ENCODE measurements at regions not wholly inside any gene's neighbourhood (a gene's known extent, or its start where the extent isn't known, plus 50 kb on each side); places are given as distances from the start of the nearest gene placed in this dataset.

GRCh38 chr5:143673676-143674468 lies 138.1 kb upstream of the HMHB1 start (continued):
- TF ChIP-seq, protein P1, sequence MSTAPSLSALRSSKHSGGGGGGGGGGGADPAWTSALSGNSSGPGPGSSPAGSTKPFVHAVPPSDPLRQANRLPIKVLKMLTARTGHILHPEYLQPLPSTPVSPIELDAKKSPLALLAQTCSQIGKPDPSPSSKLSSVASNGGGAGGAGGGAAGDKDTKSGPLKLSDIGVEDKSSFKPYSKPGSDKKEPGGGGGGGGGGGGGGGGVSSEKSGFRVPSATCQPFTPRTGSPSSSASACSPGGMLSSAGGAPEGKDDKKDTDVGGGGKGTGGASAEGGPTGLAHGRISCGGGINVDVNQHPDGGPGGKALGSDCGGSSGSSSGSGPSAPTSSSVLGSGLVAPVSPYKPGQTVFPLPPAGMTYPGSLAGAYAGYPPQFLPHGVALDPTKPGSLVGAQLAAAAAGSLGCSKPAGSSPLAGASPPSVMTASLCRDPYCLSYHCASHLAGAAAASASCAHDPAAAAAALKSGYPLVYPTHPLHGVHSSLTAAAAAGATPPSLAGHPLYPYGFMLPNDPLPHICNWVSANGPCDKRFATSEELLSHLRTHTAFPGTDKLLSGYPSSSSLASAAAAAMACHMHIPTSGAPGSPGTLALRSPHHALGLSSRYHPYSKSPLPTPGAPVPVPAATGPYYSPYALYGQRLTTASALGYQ (CRISPR knock-in tag; IDR thresholded peaks at IDR 0.05) = peak; percentile 80
- TF ChIP-seq, protein P2, sequence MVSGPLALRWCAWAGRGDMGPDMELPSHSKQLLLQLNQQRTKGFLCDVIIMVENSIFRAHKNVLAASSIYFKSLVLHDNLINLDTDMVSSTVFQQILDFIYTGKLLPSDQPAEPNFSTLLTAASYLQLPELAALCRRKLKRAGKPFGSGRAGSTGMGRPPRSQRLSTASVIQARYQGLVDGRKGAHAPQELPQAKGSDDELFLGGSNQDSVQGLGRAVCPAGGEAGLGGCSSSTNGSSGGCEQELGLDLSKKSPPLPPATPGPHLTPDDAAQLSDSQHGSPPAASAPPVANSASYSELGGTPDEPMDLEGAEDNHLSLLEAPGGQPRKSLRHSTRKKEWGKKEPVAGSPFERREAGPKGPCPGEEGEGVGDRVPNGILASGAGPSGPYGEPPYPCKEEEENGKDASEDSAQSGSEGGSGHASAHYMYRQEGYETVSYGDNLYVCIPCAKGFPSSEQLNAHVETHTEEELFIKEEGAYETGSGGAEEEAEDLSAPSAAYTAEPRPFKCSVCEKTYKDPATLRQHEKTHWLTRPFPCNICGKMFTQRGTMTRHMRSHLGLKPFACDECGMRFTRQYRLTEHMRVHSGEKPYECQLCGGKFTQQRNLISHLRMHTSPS (CRISPR knock-in tag; IDR thresholded peaks at IDR 0.05; ENCODE audit: low read depth) = no peak
- no peak for TF ChIP-seq ZNF317 (CRISPR knock-in tag; IDR thresholded peaks at IDR 0.05)
- no peak for TF ChIP-seq ZNF570 (CRISPR knock-in tag; IDR thresholded peaks at IDR 0.05; ENCODE audit: borderline replicate concordance)
- TF ChIP-seq KAT8 (CRISPR knock-in tag; IDR thresholded peaks at IDR 0.05) = no peak
- TF ChIP-seq NR3C1 (CRISPR knock-in tag; IDR thresholded peaks at IDR 0.05) = no peak
- no peak for TF ChIP-seq PRPF4 (IDR thresholded peaks at IDR 0.05; ENCODE audit: low read depth, low read length, poor library complexity, severe bottlenecking)
- TF ChIP-seq, protein P3, sequence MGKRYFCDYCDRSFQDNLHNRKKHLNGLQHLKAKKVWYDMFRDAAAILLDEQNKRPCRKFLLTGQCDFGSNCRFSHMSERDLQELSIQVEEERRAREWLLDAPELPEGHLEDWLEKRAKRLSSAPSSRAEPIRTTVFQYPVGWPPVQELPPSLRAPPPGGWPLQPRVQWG (CRISPR knock-in tag; IDR thresholded peaks at IDR 0.05; ENCODE audit: borderline replicate concordance, low read depth) = no peak
- no peak for TF ChIP-seq ZNF253 (CRISPR knock-in tag; IDR thresholded peaks at IDR 0.05; ENCODE audit: borderline replicate concordance)
- no peak for TF ChIP-seq ZNF782 (CRISPR knock-in tag; IDR thresholded peaks at IDR 0.05; ENCODE audit: borderline replicate concordance)
- TF ChIP-seq ZFYVE20 (CRISPR knock-in tag; IDR thresholded peaks at IDR 0.05; ENCODE audit: borderline replicate concordance, low read depth) = no peak
- no peak for TF ChIP-seq RFXAP (CRISPR knock-in tag; IDR thresholded peaks at IDR 0.05; ENCODE audit: borderline replicate concordance)
- TF ChIP-seq LRRFIP1 (CRISPR knock-in tag; conservative IDR thresholded peaks at IDR 0.05) = no peak
- TF ChIP-seq MAFK (conservative IDR thresholded peaks at IDR 0.05 in 1 of 2, IDR thresholded peaks at IDR 0.05 in 1 of 2; ENCODE audit: low read length in 2 of 2) = no peak
- TF ChIP-seq THRA (CRISPR knock-in tag; IDR thresholded peaks at IDR 0.05; ENCODE audit: borderline replicate concordance) = 0 out of 2 replicates have a peak, but pooled peaks have one; percentile 23

Measured in HepG2 (cell line).